HG03442 (cell line): ENCODE measurements at regions not wholly inside any gene's neighbourhood (a gene's known extent, or its start where the extent isn't known, plus 50 kb on each side); places are given as distances from the start of the nearest gene placed in this dataset.
A peak's percentile ranks its signal among the peaks of the same experiment; 100 is the strongest.
"Not testable (repeated sequence)": the region's sequence is repeated elsewhere in the genome, so short reads cannot be mapped to it uniquely, and the experiment has no call there.

ENCODE experiments used
- ATAC-seq: cut with Tn5 transposase; IDR thresholded peaks from one replicate; pipeline ENCODE4 v1.9.1; 2021; ENCODE audit warnings: mild to moderate bottlenecking, moderate library complexity; ENCODE audit not compliant: unreplicated experiment

- no peak for ATAC-seq
These were observed 371.2 kb downstream of the BTG1 start for GRCh38 chr12:91774434-91774921.

- ATAC-seq, result no peak
These were observed 371.8 kb downstream of the BTG1 start for GRCh38 chr12:91773749-91774429.

DNA sequence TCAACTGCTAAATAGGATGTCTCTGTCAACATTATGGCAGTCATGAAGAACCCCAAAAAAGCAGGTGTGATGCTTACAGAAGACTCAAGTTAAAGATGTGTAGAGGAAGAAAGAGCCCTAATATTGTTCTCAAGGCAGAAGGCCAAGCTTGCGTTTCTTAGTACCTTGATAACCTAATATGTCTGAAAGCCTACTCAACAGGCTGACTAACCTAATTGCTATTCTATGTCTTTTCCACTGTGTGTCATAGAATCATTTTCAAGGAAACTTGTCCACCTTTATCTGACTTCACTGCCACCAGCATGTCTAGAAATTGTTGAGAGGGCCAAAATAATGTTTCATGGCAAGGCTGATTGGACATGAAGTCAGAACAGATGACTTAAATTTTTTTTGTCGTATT lies 373.2 kb downstream of the BTG1 start:
- no peak for ATAC-seq

DNA sequence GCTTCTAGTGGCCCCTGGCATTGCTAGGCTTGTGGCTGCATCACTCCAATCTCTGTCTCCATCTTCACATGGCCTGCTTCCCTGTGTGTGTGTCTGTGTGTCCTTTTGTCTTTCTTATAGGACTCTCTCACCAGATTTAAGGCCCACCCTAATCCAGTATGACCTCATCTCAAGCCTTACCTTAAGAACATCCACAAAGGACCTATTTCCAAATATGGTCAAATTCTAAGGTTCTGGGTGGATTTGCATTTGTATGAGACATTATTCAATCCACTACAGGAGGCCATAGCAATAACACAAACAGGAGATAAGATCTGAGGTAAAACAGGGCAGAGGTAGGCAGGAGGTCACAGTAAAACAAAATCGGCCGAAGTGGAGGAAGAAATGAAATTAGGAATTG lies 375.9 kb downstream of the BTG1 start:
- ATAC-seq, result no peak

GRCh38 chr12:91767237-91767636 lies 378.4 kb downstream of the BTG1 start:
- ATAC-seq, result no peak

- no peak for ATAC-seq
These were observed 379.2 kb downstream of the BTG1 start for GRCh38 chr12:91766454-91766853.

GRCh38 chr12:91763654-91764370 lies 381.8 kb downstream of the BTG1 start:
- ATAC-seq, result no peak

DNA sequence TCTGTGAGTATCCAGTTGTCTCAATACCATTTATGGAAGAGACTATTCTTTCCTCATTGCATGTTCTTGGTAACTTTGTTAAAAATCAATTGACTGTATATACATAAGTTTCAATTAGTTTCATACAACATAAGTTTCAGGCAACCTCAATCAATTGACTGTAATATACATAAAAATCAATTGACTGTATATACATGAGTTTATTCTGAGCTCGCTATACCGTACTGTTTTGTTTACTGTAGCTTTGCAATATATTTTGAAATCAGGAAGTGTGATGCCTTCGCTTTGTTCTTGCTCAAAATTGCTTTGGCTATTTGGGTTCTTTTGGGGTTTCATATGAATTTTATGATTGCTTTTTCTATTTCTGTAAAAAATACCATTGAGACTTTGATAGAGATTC lies 392.0 kb downstream of the BTG1 start:
- no peak for ATAC-seq

GRCh38 chr12:91746976-91747375 lies 398.7 kb downstream of the BTG1 start:
- no peak for ATAC-seq

GRCh38 chr12:91744597-91744996 lies 401.0 kb downstream of the BTG1 start:
- ATAC-seq, result no peak

GRCh38 chr12:91743704-91744321 lies 401.8 kb downstream of the BTG1 start:
- ATAC-seq, result no peak

- no peak for ATAC-seq
These were observed 402.4 kb downstream of the BTG1 start for GRCh38 chr12:91743280-91743679.

DNA sequence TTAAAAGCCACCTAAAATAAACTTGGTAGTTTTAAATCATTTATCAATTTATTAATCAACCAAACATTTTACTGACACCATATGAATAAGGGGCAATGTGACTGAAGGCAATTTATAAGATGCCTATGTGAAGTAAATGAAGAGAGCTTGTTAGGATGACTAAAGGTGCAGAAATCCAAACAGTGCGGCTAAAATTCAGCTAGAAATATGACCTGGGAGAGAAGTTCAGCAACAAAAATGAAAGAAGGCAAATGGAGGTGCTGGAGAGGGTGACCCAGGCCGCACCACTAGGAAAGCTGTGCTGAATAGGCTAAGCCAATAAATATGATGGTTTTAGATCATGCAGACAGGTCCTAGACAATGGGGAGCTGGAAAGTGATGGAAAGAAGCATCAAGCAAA lies 403.7 kb downstream of the BTG1 start:
- no peak for ATAC-seq

DNA sequence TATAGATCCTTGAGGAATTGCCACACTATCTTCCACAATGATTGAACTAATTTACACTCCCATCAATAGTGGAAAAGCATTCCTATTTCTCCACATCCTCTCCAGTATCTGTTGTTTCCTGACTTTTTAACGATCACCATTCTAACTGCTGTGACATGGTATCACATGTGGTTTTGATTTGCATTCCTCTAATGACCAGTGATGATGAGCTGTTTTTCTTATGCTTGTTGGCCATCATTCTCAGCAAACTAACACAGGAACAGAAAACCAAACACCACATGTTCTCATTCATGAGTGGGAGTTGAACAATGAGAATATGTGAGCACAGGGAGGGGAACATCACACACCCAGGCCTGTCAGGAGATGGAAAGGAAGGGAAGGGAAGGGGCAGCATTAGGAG lies 411.8 kb downstream of the BTG1 start:
- ATAC-seq, result not testable (repeated sequence)

DNA sequence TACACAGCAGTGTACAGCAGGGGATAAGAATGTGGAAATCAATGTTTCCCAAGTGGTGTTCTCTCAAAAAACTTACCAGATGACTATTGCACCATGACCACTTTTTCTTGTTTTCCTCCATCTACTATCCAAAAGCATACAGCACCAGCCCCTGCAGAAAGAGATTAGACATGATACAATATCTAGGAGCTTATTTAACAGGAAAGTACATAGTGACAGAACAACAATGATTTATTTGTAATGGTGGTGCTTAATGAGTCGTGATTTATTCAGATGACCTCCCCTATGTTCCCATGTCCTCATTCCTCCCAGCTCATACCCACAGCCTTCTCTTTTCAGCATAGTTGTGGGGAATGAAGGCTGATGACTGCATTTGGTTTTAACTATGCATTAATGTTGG lies 413.6 kb downstream of the BTG1 start:
- no peak for ATAC-seq

DNA sequence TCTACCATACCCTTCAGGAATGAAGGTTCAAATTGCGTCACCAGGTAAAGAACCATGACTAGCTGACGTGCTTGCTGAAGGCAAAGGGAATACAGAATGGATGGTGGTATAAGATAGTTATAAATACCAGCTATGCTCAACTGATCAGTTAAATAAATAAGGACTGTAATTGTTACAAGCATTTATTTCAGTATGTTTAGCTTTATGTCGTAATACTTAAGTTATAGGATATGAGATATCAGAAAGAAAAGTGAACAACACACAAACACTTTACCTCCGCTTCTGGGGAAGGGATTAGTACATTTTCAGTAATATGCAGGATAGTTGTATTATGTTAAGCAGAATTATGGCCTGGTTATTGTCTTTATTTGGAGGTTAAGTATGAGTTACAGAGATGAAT lies 416.1 kb downstream of the BTG1 start:
- no peak for ATAC-seq

- ATAC-seq, result no peak
These were observed 422.5 kb downstream of the BTG1 start for GRCh38 chr12:91723191-91723590.

GRCh38 chr12:91722072-91722471 lies 423.6 kb downstream of the BTG1 start:
- ATAC-seq, result peak; percentile 78

DNA sequence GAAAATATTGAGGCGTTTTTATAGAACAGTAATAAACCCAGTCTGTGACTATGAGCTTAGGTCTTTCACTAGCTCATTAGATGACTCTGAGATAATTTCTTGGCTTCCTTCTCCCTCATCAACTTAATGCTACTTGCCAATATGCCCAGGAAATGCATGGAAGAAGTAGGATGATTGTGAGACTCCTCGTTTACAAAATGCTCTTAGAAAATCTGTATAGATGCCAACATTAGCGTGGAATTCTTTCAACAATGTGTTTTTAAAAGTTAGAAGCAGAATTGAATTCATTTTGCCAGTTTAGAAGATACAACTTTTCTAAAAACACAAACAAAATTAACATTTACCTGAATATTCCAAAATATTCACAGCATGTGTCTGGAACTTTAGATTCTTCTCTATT lies 424.6 kb downstream of the BTG1 start:
- no peak for ATAC-seq

GRCh38 chr12:91718326-91718725 lies 427.3 kb downstream of the BTG1 start:
- ATAC-seq, result no peak

DNA sequence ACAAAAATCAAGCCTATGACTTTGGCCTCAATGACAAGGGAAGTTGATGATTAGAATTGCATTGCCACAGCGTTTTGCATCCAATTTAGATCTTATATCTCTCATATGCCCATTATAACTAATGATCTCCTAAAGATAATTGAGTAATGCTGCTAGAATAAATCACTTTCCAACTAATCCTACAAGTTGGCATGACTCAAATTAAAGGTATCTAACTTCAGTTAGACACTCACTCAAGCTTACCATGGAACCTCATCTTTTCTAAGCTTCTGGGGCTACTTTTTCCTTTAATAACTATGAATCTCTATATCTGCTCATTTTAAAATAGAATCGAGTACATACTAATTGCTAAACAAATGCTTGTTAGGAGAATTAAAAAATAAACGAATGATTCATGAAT lies 427.8 kb downstream of the BTG1 start:
- ATAC-seq, result no peak

GRCh38 chr12:91711925-91712324 lies 433.7 kb downstream of the BTG1 start:
- ATAC-seq, result not testable (repeated sequence)
